HG03521 (cell line): ENCODE measurements at regions not wholly inside any gene's neighbourhood (a gene's known extent, or its start where the extent isn't known, plus 50 kb on each side); places are given as distances from the start of the nearest gene placed in this dataset.
"Not testable (repeated sequence)": the region's sequence is repeated elsewhere in the genome, so short reads cannot be mapped to it uniquely, and the experiment has no call there.

Experiments
- ATAC-seq: cut with Tn5 transposase; IDR thresholded peaks from one replicate; pipeline ENCODE4 v1.9.1; 2021; ENCODE audit warnings: mild to moderate bottlenecking, moderate library complexity; ENCODE audit not compliant: unreplicated experiment

- no peak for ATAC-seq
Measured at GRCh38 chr3:135393159-135393558, 572.4 kb upstream of the PPP2R3A start.

GRCh38 chr3:135393898-135394525, 571.5 kb upstream of the PPP2R3A start:
- ATAC-seq = no peak

- ATAC-seq = no peak
Measured at GRCh38 chr3:135412475-135412874, 553.1 kb upstream of the PPP2R3A start.

GRCh38 chr3:135416182-135416581, 549.3 kb upstream of the PPP2R3A start:
- ATAC-seq = no peak

DNA sequence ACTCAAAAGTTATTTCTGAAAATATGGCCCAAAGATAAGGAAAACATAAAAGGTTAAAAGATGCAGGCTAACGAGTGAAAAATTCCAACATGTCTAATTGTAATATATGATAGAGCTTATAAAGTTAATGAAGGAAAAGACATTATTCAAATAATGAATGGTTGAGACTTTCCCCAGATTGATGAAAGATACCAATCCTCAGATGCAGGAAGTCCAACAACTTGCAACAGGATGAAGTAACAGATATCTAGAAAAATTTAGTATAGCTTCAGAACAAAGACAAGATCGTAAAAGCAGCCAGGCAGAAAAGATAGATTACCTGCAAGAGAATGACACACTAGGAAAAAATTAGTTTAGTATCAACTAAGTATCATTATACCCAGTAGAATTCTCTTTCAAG, 546.4 kb upstream of the PPP2R3A start:
- ATAC-seq = no peak

GRCh38 chr3:135426508-135426907, 539.0 kb upstream of the PPP2R3A start:
- ATAC-seq = no peak

- ATAC-seq = no peak
Measured at GRCh38 chr3:135432402-135432801, 533.1 kb upstream of the PPP2R3A start.

- not testable (repeated sequence) for ATAC-seq
Measured at GRCh38 chr3:135438889-135439597, 526.5 kb upstream of the PPP2R3A start.

- not testable (repeated sequence) for ATAC-seq
Measured at GRCh38 chr3:135439632-135440031, 525.9 kb upstream of the PPP2R3A start.

DNA sequence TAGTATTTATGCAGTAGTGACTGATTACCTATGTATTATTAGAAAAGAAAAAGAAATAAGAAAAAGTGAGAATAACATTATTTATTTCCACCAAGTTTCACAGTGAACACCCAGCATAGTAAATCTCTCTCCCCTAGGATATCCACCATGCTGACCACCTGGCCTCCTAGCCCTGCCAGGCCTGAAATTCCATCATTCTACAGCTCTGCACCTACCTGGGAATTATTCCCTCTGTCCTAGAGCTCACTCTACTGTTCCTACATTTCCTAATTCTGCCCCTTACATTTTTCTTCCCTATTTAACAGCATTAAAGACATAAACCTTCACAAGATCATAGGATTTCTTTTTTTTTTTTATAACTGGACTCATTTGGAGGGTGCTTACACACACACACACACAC, 525.3 kb upstream of the PPP2R3A start:
- ATAC-seq = no peak

DNA sequence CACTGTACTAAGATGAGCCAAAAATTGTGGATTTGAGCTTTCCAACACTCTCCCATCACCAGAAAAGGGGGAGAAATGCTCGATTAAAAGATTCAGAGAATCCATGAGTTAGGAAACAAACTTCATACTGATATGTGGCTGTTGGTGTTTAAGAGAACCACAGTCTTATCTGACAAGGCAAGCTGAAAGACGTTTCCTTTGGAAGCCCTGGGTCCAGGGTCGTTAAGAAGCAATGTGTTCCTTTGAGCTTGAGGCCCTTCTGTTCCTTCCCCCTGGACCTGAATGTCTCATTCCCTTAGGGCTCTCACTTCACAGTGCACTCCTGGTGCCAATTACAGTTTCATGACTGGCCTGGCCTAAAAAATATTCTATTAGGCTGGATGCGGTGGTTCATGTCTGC, 524.8 kb upstream of the PPP2R3A start:
- no peak for ATAC-seq

- no peak for ATAC-seq
Measured at GRCh38 chr3:135444058-135444457, 521.5 kb upstream of the PPP2R3A start.

- no peak for ATAC-seq
Measured at GRCh38 chr3:135447483-135447882, 518.0 kb upstream of the PPP2R3A start.

GRCh38 chr3:135448520-135448919, 517.0 kb upstream of the PPP2R3A start:
- no peak for ATAC-seq

- ATAC-seq = no peak
Measured at GRCh38 chr3:135449046-135449445, 516.5 kb upstream of the PPP2R3A start.

GRCh38 chr3:135451037-135451785, 514.3 kb upstream of the PPP2R3A start:
- ATAC-seq = no peak

DNA sequence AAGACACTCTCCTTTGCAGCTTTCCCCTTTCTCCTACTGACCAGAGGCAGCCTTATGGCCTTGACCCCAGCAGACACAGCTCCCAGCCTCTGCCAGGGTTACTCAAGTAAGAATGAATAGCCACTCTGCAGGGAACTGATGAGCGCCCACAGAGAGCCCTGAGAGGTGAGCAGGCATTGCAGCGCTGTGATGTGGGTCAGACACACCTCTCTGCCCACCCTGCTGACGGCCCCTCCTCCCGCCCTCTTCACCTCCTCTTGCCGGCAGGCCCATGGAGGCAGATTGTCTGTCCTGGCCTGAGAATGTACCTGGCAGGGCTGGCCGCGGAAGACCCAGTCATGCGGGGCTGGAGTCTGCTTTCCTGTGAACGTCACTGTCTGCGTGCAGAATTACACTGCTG, 512.6 kb upstream of the PPP2R3A start:
- ATAC-seq = no peak

DNA sequence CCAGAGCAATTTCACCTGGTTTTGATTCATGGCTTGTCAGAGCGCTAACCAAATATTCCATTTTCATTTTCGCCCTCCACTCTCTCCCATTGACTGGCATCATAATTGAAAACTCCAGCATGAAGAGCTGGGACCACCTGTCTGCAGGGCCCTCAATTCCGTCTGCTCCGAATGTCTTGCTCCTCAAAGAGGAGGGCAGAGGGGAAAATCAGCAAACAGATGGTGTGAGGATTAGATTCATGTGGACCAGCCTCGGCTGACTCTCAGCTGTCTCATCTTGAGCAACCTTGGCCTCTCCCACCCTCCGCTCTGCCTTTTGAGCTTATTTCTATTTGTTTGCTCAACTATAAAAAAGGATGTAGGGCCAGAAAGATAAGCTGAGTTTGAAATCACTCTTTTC, 512.2 kb upstream of the PPP2R3A start:
- ATAC-seq = no peak

DNA sequence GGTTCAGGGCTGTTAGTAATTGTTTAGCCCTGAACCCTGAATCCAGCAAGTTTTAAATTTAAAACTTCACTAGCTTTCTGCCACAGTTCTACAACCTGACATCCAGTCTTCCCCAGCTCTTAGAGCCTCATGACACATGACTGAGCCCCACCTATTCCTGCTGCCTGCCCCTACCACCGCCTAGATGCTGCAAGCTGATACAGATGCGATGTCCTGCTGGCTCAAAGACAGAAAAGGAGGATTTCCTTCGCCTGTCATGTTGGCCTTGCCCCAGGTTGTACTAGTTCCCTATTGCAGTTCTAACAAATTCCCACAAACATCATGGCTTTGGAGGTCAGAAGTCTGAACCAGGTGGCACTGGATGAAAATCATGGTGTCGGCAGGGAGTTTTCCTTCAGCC, 510.6 kb upstream of the PPP2R3A start:
- no peak for ATAC-seq

- no peak for ATAC-seq
Measured at GRCh38 chr3:135456108-135456790, 509.3 kb upstream of the PPP2R3A start.

DNA sequence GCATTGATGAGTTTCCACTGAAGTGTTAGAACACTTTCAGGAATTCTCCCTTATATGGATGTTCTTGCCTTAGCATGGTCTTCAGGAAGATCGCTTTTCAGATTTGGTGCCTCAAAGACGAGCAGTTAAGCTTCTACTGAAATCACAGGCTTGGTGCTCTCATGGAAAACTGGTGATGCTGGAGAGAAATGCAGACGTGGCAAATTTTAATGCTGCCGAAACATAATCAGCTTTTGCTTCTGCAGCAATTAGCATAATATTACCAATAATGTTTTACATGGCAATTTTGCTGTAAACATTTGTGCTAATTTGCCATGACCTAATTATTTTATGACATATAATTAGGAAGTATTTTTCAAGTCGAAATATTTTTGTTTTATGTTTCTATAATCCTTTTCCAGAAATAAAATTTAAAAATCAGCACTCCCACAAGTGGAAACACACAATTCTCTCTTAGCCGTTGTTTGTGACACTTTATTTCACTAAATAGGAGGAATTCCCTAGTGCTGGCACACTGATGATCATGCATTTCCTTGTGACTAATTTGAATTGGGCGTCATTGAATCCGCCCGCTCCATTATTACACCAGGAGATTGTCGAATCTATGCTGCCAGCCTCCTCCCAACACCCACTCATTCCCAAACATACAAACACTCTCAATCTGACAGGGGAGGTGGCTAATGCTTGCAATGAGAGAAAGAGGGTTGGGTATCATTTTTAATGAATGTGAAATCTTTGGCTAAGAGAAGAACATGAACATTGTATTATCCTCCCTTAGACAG, 506.8 kb upstream of the PPP2R3A start:
- no peak for ATAC-seq
